Fibroblast of pulmonary artery (primary cell): ENCODE measurements at regions not wholly inside any gene's neighbourhood (a gene's known extent, or its start where the extent isn't known, plus 50 kb on each side); places are given as distances from the start of the nearest gene placed in this dataset.

Source experiments
- DNase-seq: peaks from one replicate; pipeline ENCODE4 v3.0.0-alpha.2; 2010; ENCODE audit warnings: low read depth
- H3K4me3 ChIP-seq: replicated peaks from 2 replicates; pipeline ENCODE4 v1.5.1; 2011; ENCODE audit warnings: low read depth, mild to moderate bottlenecking, control low read depth, low read length, moderate library complexity
- CTCF ChIP-seq: IDR thresholded peaks from 2 replicates; pipeline ENCODE4 v1.5.1; 2011; ENCODE audit warnings: mild to moderate bottlenecking, control low read depth, low read length, inconsistent platforms; ENCODE audit errors: missing control alignments

GRCh38 chr3:68163062-68163461, 508.6 kb upstream of the SUCLG2 start:
- no peak overlapping the region for H3K4me3 ChIP-seq
- DNase-seq: no peak
- TF ChIP-seq CTCF: no peak

GRCh38 chr3:68162644-68163043, 508.2 kb upstream of the SUCLG2 start:
- no peak for DNase-seq
- no peak for TF ChIP-seq CTCF
- H3K4me3 ChIP-seq: no peak overlapping the region

- TF ChIP-seq CTCF: no peak
- H3K4me3 ChIP-seq: no peak overlapping the region
- DNase-seq: no peak
These were observed 496.9 kb upstream of the SUCLG2 start for GRCh38 chr3:68151359-68151758.

- no peak overlapping the region for H3K4me3 ChIP-seq
- no peak for TF ChIP-seq CTCF
- no peak for DNase-seq
These were observed 494.0 kb upstream of the SUCLG2 start for GRCh38 chr3:68148447-68148846.

GRCh38 chr3:68142441-68142840, 488.0 kb upstream of the SUCLG2 start:
- no peak for DNase-seq
- no peak for TF ChIP-seq CTCF

GRCh38 chr3:68139897-68140296, 485.5 kb upstream of the SUCLG2 start:
- H3K4me3 ChIP-seq: no peak overlapping the region
- no peak for TF ChIP-seq CTCF

More at GRCh38 chr3:68142441-68142840, 488.0 kb upstream of the SUCLG2 start:
- no peak overlapping the region for H3K4me3 ChIP-seq

GRCh38 chr3:68136411-68136810, 482.0 kb upstream of the SUCLG2 start:
- DNase-seq: no peak
- no peak for TF ChIP-seq CTCF
- no peak overlapping the region for H3K4me3 ChIP-seq

More at GRCh38 chr3:68139897-68140296, 485.5 kb upstream of the SUCLG2 start:
- no peak for DNase-seq
